ENCODE measurements at regions not wholly inside any gene's neighbourhood (a gene's known extent, or its start where the extent isn't known, plus 50 kb on each side); places are given as distances from the start of the nearest gene placed in this dataset.
"Not testable (repeated sequence)": the region's sequence is repeated elsewhere in the genome, so short reads cannot be mapped to it uniquely, and the experiment has no call there.

DNA sequence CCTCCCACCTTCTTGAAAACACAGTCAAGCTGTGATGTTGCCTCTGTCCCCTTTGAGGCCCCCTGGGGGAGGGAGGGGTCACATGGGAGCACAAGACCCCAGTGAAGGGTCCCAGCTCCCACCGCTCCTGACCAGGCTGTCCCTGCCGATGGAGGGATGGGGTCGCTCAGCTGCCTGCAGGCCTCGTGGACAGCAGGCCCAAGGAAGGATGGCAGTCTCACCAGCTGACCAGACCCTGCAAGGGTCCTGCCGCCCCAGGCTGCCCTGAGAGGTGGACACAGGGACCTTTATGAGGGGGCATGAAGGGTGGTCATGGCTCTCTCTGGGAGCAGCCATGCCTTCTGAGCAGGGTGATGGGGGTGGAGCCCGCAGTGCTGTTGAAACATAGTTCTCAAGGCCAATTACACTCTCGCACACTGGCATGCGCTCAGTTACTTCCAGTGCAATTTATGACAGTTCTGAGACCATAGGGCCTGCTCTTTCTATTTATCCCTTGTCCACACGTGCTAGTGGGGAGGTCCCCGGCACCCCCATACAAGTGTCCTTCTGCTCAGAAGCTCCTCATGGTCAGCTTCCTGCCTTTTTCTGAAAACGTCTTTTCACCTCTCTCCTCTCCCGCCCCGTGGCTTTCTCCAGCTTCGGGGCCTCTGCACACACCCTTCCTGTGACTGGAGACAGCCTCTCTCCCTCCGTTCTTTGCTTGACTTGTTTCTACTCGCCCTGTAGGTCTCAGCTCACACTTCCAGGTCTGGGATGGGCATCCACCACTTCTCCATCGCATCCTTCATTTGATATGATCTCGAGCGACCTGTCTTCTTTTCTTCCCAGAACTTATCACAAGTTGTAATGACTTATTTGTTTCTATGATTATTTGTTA, 313.1 kb downstream of the ADGRD1 start:
- TF ChIP-seq, protein P1, sequence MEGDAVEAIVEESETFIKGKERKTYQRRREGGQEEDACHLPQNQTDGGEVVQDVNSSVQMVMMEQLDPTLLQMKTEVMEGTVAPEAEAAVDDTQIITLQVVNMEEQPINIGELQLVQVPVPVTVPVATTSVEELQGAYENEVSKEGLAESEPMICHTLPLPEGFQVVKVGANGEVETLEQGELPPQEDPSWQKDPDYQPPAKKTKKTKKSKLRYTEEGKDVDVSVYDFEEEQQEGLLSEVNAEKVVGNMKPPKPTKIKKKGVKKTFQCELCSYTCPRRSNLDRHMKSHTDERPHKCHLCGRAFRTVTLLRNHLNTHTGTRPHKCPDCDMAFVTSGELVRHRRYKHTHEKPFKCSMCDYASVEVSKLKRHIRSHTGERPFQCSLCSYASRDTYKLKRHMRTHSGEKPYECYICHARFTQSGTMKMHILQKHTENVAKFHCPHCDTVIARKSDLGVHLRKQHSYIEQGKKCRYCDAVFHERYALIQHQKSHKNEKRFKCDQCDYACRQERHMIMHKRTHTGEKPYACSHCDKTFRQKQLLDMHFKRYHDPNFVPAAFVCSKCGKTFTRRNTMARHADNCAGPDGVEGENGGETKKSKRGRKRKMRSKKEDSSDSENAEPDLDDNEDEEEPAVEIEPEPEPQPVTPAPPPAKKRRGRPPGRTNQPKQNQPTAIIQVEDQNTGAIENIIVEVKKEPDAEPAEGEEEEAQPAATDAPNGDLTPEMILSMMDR (IDR thresholded peaks at IDR 0.05; ENCODE audit: control insufficient read depth, extremely low read depth, insufficient read depth): no peak
- no peak overlapping the region for H3K4me3 ChIP-seq (ENCODE audit: low read depth, low read length)
- no peak for DNase-seq (ENCODE audit: low read depth)

DNA sequence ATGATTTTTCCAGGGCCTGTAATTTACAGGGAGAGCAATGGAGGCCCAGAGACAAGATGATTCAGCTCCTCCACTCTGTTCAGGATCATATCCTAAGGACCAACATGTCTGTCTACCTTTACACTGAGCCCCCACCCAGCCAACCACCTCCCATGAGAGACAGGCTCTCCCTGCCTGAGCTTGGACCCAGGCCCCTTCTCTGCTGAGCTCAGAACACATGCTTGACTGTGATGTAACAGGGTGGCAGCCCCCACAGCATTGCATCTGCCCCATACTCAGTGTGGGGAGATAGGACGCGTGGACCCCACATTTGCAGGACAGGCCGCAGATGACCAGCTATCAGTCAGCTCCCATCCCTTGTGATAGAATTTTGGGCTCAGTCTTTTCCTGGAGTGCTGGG, 313.9 kb downstream of the ADGRD1 start:
- TF ChIP-seq, protein P1 (IDR thresholded peaks at IDR 0.05; ENCODE audit: control insufficient read depth, extremely low read depth, insufficient read depth): no peak
- no peak overlapping the region for H3K4me3 ChIP-seq (ENCODE audit: low read depth, low read length)
- DNase-seq (ENCODE audit: low read depth): no peak

DNA sequence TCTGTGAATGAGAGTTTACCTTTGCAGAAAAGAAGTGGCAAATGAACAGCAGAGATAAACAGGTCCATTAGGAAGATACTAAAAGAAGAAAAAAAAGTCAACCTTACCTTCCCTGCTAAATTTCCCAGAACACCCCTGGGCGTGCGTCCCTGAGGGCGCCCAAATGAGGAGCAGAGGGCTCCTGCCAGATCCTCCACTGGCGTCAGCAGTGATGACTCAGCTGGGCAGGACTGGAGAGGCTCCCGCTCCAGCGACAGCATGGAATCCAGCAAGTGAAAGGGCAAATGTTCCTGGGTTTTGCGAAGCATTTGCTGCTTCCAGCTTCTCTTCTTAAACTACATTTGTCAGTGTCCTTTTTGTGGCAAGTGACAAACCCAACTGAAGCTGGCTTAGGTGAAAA, 314.4 kb downstream of the ADGRD1 start:
- DNase-seq (ENCODE audit: low read depth); H3K4me3 ChIP-seq (ENCODE audit: low read depth, low read length): not testable (repeated sequence)

DNA sequence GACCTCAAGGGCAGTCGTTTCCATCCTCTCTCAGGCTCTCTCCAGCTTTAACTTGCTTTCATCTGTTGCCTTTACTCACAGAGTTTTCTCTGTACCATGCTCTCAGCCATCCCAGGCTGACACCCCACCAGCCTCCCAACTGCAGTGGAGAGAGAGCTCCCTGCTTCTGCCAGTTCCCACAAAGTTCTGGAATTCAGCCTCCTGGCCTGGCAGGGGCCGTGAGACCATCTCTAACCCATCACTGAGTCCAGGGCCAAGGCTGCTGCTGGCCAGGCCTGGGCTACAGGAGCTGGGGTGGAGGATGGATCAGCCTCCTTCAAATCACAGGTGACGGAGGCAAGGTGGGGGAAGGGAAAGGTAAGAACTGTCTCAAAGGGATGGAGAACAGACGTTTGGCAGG, 314.9 kb downstream of the ADGRD1 start:
- H3K4me3 ChIP-seq (ENCODE audit: low read depth, low read length); DNase-seq (ENCODE audit: low read depth): not testable (repeated sequence)

DNA sequence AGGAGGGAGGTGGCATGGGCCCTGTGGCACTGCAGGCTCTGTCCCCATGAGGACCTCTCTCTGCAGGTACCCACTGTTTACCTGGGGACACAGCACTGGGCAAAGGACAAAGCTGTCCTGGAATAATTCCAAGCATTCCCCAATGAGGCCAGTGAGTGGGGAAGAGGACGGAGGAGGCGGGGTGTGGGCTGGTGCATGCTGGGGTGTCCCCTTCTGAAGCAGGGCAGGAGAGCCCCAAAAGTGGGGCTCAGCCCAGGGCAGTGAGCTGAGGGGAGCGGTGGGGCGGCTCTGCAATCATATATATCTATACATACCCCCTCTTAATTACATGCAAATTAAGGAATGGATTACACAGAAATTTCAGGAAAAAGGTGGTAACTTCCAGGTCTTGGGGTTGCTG, 315.8 kb downstream of the ADGRD1 start:
- TF ChIP-seq, protein P1 (IDR thresholded peaks at IDR 0.05; ENCODE audit: control insufficient read depth, extremely low read depth, insufficient read depth): no peak
- no peak overlapping the region for H3K4me3 ChIP-seq (ENCODE audit: low read depth, low read length)
- DNase-seq (ENCODE audit: low read depth): no peak

DNA sequence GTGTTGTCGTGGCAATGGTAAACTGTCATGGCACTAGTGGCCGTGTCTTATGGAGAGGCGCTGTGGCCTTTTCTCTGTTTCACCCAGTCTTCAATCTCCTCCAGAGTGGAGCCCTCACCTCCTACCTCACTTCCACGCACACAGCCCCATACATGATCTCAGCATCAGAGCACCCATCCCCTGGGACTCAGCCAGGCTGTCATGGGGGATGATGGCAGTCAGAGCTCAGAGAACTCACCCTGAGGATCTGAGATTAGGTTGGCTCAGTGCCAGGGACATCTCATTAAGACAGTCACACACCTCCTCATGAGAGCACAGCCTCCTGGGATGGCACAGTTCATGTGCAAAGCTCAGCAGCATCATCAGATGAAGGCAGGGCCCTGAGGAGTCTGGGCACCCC, 316.3 kb downstream of the ADGRD1 start:
- not testable (repeated sequence) for H3K4me3 ChIP-seq (ENCODE audit: low read depth, low read length); DNase-seq (ENCODE audit: low read depth)

DNA sequence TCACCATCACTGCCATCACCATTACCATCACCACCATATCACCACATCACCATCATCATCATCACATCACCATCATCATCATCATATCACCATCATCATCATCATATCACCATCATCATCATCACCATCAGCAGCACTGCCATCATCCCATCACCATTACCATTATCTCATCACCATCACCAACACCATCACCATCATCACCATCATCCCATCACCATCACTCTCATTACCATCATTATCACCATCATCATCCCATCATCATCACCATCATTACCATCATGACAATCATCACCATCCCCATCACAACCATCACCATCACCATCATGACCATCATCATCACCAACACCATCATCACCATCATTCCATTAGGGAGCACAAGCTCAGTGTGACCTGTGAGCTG, 318.0 kb downstream of the ADGRD1 start:
- TF ChIP-seq, protein P1 (IDR thresholded peaks at IDR 0.05; ENCODE audit: control insufficient read depth, extremely low read depth, insufficient read depth): no peak

DNA sequence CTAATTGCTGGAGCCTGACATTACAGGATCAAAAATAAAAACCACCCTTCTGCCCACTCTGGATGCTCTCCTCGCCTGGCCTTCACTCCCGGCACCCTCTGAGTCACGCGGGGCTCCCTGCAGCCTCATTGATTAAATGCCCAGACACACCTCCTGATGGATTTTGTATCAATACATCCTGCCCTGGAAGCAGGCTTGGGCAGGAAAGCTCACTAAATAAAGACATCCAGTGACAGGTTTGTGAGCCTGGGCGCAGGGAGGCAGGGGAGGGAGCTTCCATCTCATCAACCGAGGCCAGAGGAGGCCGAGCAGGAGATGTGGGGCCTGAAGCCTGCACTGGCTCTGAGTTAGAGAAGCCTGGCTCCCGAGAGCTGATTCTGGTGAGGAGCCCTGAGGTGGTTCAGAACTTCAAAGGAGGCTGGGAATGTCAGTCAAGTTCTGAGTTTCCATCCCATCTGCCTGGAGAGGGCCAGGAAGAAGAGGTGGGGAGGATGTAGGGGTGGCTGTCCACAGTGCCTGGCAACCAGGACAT, 318.6 kb downstream of the ADGRD1 start:
- H3K4me3 ChIP-seq (ENCODE audit: low read depth, low read length); DNase-seq (ENCODE audit: low read depth): not testable (repeated sequence)

More for the DNA sequence above, 318.0 kb downstream of the ADGRD1 start:
- no peak overlapping the region for H3K4me3 ChIP-seq (ENCODE audit: low read depth, low read length)
- DNase-seq (ENCODE audit: low read depth): no peak

DNA sequence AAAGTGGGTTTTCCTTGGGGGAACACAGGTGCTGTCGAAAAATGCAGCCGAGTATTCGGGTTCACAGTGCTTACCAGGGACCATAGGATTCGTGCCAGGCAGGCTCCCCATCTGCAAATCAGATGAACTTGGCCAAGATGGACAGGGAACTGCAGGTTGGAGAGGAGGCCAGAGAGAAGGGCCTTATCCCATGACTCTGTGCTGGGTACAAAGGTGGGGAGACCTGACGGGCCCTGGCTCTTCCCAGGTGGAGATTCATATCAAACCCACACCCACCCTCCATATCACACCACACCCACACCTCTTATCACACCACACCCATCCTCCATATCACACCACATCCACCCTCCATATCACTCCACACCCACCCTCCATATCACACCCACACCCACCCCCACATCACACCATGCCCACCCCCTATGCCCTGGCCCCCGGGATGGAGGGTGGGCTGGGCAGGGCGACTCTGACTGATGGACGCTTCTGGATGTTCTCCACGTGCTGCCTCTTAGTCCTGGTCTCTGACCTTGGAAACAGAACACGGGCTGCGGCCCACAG, 319.7 kb downstream of the ADGRD1 start:
- no peak overlapping the region for H3K4me3 ChIP-seq (ENCODE audit: low read depth, low read length)
- TF ChIP-seq, protein P1 (IDR thresholded peaks at IDR 0.05; ENCODE audit: control insufficient read depth, extremely low read depth, insufficient read depth): no peak
- no peak for DNase-seq (ENCODE audit: low read depth)

Measured in LNCaP clone FGC (cell line).